ENCODE measurements at regions not wholly inside any gene's neighbourhood (a gene's known extent, or its start where the extent isn't known, plus 50 kb on each side); places are given as distances from the start of the nearest gene placed in this dataset.
A peak's percentile ranks its signal among the peaks of the same experiment; 100 is the strongest.

DNA sequence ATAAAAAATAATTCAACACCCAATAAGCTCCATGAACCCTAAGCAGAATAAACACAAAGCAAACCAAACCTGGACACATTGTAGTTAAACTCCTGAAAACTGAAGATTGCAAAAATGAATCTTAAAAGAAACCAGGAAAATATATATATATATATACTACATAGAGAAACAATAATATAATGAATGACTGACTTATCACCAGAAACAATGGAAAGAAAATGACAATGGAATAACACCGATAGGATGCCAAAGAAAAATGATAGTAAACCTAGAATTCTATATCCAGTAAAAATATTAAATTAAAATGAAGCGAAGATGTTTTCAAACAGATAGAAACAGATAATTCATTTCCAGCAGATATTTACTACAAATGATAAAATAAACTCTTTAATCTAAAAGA, 346.9 kb downstream of the IRS1 start:
- H2AFZ ChIP-seq (ENCODE audit: low read length), result no peak overlapping the region
- no peaks in the 10 kb centered on the region for H3K79me2 ChIP-seq (ENCODE audit: control insufficient read depth, insufficient read depth, low read length)
- H4K20me1 ChIP-seq (ENCODE audit: control insufficient read depth, extremely low read depth, insufficient read depth, low read length), result no peaks in the 10 kb centered on the region
- H3K4me2 ChIP-seq (ENCODE audit: extremely low read depth, insufficient read depth, low read length), result no peak overlapping the region
- H3K9me3 ChIP-seq (ENCODE audit: control insufficient read depth, insufficient read depth, low read depth, low read length), result no peaks in the 10 kb centered on the region
- DNase-seq (ENCODE audit: low read depth in 2 of 2), result no peak
- H3K9ac ChIP-seq (ENCODE audit: insufficient read depth, low read length), result no peak overlapping the region
- no peak for TF ChIP-seq EZH2 (IDR thresholded peaks at IDR 0.05; ENCODE audit: low read length, missing control alignments)
- TF ChIP-seq, protein P1, sequence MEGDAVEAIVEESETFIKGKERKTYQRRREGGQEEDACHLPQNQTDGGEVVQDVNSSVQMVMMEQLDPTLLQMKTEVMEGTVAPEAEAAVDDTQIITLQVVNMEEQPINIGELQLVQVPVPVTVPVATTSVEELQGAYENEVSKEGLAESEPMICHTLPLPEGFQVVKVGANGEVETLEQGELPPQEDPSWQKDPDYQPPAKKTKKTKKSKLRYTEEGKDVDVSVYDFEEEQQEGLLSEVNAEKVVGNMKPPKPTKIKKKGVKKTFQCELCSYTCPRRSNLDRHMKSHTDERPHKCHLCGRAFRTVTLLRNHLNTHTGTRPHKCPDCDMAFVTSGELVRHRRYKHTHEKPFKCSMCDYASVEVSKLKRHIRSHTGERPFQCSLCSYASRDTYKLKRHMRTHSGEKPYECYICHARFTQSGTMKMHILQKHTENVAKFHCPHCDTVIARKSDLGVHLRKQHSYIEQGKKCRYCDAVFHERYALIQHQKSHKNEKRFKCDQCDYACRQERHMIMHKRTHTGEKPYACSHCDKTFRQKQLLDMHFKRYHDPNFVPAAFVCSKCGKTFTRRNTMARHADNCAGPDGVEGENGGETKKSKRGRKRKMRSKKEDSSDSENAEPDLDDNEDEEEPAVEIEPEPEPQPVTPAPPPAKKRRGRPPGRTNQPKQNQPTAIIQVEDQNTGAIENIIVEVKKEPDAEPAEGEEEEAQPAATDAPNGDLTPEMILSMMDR (conservative IDR thresholded peaks at IDR 0.05 in 1 of 2, IDR thresholded peaks at IDR 0.05 in 1 of 2; ENCODE audit: low read depth in 1 of 2, low read length in 2 of 2), result no peak
- no peak overlapping the region for H3K27ac ChIP-seq (ENCODE audit: insufficient read depth, low read length)
- peaks cover 1% of the 10 kb centered on the region for H3K4me1 ChIP-seq (ENCODE audit: control insufficient read depth, extremely low read depth, insufficient read depth, low read length)
- H3K36me3 ChIP-seq (ENCODE audit: control insufficient read depth, insufficient read depth, low read length), result no peaks in the 10 kb centered on the region
- H3K4me3 ChIP-seq (replicated peaks in 1 of 4; ENCODE audit: control extremely low read depth in 1 of 4, insufficient read depth in 1 of 4, low read depth in 3 of 4, low read length in 4 of 4), result no peak overlapping the region
- no peaks in the 10 kb centered on the region for H3K27me3 ChIP-seq (ENCODE audit: control insufficient read depth, insufficient read depth, low read length)

DNA sequence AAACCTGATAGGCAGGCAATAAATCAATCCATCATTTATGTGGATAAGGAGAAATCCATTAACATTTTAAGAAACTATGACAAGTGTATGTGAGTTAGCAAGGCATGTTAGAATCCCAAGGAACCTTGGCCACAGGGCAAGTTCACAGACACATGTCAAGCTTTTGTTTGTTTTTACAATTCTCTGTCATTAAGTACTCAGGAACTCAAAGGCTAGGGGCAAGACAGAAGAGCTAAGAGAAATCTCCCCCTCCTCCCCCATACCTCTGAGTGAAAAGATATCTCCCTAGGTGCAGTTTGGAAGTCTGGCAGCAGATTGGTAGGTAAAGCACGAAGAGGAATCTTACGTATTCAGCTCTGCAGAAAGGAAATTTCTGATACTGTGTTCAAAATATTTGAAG, 348.1 kb downstream of the IRS1 start:
- Histone ChIP-seq H3K79me2 (ENCODE audit: control insufficient read depth, insufficient read depth, low read length) (no peaks in the 10 kb centered on the region), H3K27me3 (ENCODE audit: control insufficient read depth, insufficient read depth, low read length) (no peaks in the 10 kb centered on the region), H3K4me1 (ENCODE audit: control insufficient read depth, extremely low read depth, insufficient read depth, low read length) (peaks cover 6% of the 10 kb centered on the region), H3K27ac (ENCODE audit: insufficient read depth, low read length) (no peak overlapping the region), H3K36me3 (ENCODE audit: control insufficient read depth, insufficient read depth, low read length) (no peaks in the 10 kb centered on the region), H2AFZ (ENCODE audit: low read length) (no peak overlapping the region), H3K4me3 (replicated peaks in 1 of 4; ENCODE audit: control extremely low read depth in 1 of 4, insufficient read depth in 1 of 4, low read depth in 3 of 4, low read length in 4 of 4) (no peak overlapping the region), H3K9ac (ENCODE audit: insufficient read depth, low read length) (no peak overlapping the region), H4K20me1 (ENCODE audit: control insufficient read depth, extremely low read depth, insufficient read depth, low read length) (no peaks in the 10 kb centered on the region), H3K4me2 (ENCODE audit: extremely low read depth, insufficient read depth, low read length) (no peak overlapping the region), H3K9me3 (ENCODE audit: control insufficient read depth, insufficient read depth, low read depth, low read length) (no peaks in the 10 kb centered on the region)
- no peak for DNase-seq (ENCODE audit: low read depth in 2 of 2)
- no peak for TF ChIP-seq EZH2 (IDR thresholded peaks at IDR 0.05; ENCODE audit: low read length, missing control alignments)
- TF ChIP-seq, protein P1 (conservative IDR thresholded peaks at IDR 0.05 in 1 of 2, IDR thresholded peaks at IDR 0.05 in 1 of 2; ENCODE audit: low read depth in 1 of 2, low read length in 2 of 2), result no peak

DNA sequence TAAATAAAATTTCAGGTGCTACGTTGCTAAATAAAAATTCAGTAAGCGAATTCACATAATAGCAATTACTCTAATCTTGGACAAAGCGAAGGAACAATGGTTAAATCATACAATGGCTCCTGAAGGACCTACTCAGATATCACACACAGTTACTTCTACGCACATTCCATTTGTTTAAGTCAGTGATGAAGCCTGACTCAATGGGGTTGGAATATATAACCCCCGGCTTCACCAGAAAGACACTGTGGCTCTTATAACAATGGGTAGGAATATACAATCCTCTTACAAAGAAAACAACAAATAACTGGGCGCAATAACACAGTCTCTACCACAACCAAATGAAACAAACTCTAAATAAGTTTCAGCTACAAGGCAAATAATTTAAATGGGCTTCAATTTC, 349.5 kb downstream of the IRS1 start:
- Histone ChIP-seq H3K4me2 (ENCODE audit: extremely low read depth, insufficient read depth, low read length) (no peak overlapping the region), H3K27ac (ENCODE audit: insufficient read depth, low read length) (no peak overlapping the region), H3K9ac (ENCODE audit: insufficient read depth, low read length) (no peak overlapping the region), H3K9me3 (ENCODE audit: control insufficient read depth, insufficient read depth, low read depth, low read length) (no peaks in the 10 kb centered on the region), H4K20me1 (ENCODE audit: control insufficient read depth, extremely low read depth, insufficient read depth, low read length) (no peaks in the 10 kb centered on the region), H3K4me3 (replicated peaks in 1 of 4; ENCODE audit: control extremely low read depth in 1 of 4, insufficient read depth in 1 of 4, low read depth in 3 of 4, low read length in 4 of 4) (no peak overlapping the region), H3K4me1 (ENCODE audit: control insufficient read depth, extremely low read depth, insufficient read depth, low read length) (peaks cover 8% of the 10 kb centered on the region), H3K27me3 (ENCODE audit: control insufficient read depth, insufficient read depth, low read length) (no peaks in the 10 kb centered on the region), H3K79me2 (ENCODE audit: control insufficient read depth, insufficient read depth, low read length) (no peaks in the 10 kb centered on the region), H2AFZ (ENCODE audit: low read length) (no peak overlapping the region), H3K36me3 (ENCODE audit: control insufficient read depth, insufficient read depth, low read length) (no peaks in the 10 kb centered on the region)
- TF ChIP-seq EZH2 (IDR thresholded peaks at IDR 0.05; ENCODE audit: low read length, missing control alignments), result no peak
- TF ChIP-seq, protein P1 (conservative IDR thresholded peaks at IDR 0.05 in 1 of 2, IDR thresholded peaks at IDR 0.05 in 1 of 2; ENCODE audit: low read depth in 1 of 2, low read length in 2 of 2), result no peak
- DNase-seq (ENCODE audit: low read depth in 2 of 2), result peak in 1 of 2 donors; percentile 82
